Mucosa of descending colon (tissue), 3 donors: ENCODE measurements at regions not wholly inside any gene's neighbourhood (a gene's known extent, or its start where the extent isn't known, plus 50 kb on each side); places are given as distances from the start of the nearest gene placed in this dataset.

Experiments used
- ATAC-seq: fragments of 200-7000 bp; cut with Tn5 transposase; one replicate; pipeline ENCODE4 v1.9.1; 2020; ENCODE audit warnings: mild to moderate bottlenecking, moderate library complexity
- DNase-seq, 3 donors: peaks; one replicate each; pipeline ENCODE4 v3.0.0-alpha.2; 2020
- H3K36me3 ChIP-seq: fragments of 200-600 bp; one replicate; pipeline ENCODE4 v1.8.0; 2021; ENCODE audit warnings: low read depth, mild to moderate bottlenecking
- H3K4me1 ChIP-seq: fragments of 200-600 bp; one replicate; pipeline ENCODE4 v1.8.0; 2021; ENCODE audit warnings: low read depth, mild to moderate bottlenecking
- H3K4me3 ChIP-seq: fragments of 200-600 bp; one replicate; pipeline ENCODE4 v1.8.0; 2021; ENCODE audit warnings: mild to moderate bottlenecking
- H3K9me3 ChIP-seq: fragments of 200-600 bp; one replicate; pipeline ENCODE4 v1.8.0; 2021; ENCODE audit warnings: mild to moderate bottlenecking
- CTCF ChIP-seq: fragments of 200-600 bp; IDR thresholded peaks from one replicate; pipeline ENCODE4 v1.8.0; 2022; ENCODE audit warnings: antibody characterized with exemption, mild to moderate bottlenecking
- intact Hi-C, 2 donors: fragments of 100-400 bp; cut with DNase I in 1 of 2; cut with micrococcal nuclease in 1 of 2; formaldehyde crosslinking; loops; one replicate each; pipeline versions ENCODE4 v1.11.0 to v1.11.1; 2022; cut with DNase I, micrococcal nuclease
- donor health status: DM: no; HTN: no; CAD: no; lungs with moderate emphysema.
- donor health status: DM: no; HTN: no; CAD: no.
- donor health status: DM: no; HTN: yes; CAD: no.

DNA sequence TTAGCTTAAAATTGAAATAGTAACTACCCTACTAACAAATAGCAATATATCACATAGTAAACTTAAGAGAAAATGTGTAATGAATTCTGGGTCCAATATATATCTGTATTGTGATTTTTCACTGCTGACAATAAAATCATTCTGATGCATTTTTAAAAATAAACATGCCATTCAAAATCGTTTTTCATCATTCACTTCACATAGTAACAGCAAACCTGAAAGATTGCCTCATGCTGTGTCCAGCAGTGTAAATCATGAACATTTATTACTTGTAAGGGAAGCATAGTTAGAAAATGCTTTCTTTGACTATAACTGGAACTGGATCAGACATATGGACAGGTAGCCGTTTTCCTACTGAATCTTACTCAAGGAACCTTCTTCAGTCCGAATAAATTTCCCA lies 446.1 kb downstream of the UTRN start:
- ATAC-seq: no peak

GRCh38 chr6:144736763-144737162 lies 451.6 kb downstream of the UTRN start:
- ATAC-seq: no peak

More for the DNA sequence above, 446.1 kb downstream of the UTRN start:
- Histone ChIP-seq H3K36me3 (no peaks in the 10 kb centered on the region), H3K9me3 (no peaks in the 10 kb centered on the region), H3K4me3 (no peak overlapping the region), H3K4me1 (peaks cover 4% of the 10 kb centered on the region)
- no peak for DNase-seq
- intact Hi-C loops: no loop called here
- TF ChIP-seq CTCF: no peak

GRCh38 chr6:144737998-144738397 lies 452.9 kb downstream of the UTRN start:
- intact Hi-C loops: no loop called here
- Histone ChIP-seq H3K36me3 (no peaks in the 10 kb centered on the region), H3K4me1 (no peaks in the 10 kb centered on the region), H3K4me3 (no peak overlapping the region), H3K9me3 (no peaks in the 10 kb centered on the region)
- DNase-seq: no peak
- no peak for TF ChIP-seq CTCF
- ATAC-seq: no peak

More at GRCh38 chr6:144736763-144737162, 451.6 kb downstream of the UTRN start:
- TF ChIP-seq CTCF: no peak
- Histone ChIP-seq H3K4me3 (no peak overlapping the region), H3K9me3 (no peaks in the 10 kb centered on the region), H3K4me1 (no peaks in the 10 kb centered on the region), H3K36me3 (no peaks in the 10 kb centered on the region)
- intact Hi-C loops: no loop called here
- DNase-seq: no peak

GRCh38 chr6:144739873-144740272 lies 454.7 kb downstream of the UTRN start:
- no peak for ATAC-seq
- Histone ChIP-seq H3K4me3 (no peak overlapping the region), H3K36me3 (no peaks in the 10 kb centered on the region), H3K9me3 (no peaks in the 10 kb centered on the region), H3K4me1 (no peaks in the 10 kb centered on the region)
- intact Hi-C loops: no loop called here
- no peak for TF ChIP-seq CTCF
- no peak for DNase-seq

DNA sequence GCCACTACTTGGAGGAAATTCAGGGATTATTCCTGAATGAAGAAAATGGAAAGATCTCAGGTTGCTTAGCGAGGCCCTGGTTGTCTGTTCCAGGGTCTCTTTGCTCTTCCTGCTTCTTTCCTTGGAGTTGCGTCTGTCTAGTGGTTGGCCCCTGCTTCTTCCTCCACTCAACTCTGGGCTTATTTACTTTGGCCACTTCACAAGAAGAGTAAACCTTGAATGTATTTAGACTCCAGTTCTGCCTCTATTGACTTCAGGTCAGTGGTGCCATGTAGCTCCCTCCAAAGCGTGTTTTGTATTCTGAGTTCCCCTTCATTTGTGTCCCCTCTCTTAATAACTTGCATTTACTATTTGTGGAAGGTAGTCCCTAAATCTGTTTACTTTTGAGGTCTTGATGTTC lies 456.5 kb downstream of the UTRN start:
- no peak for ATAC-seq
- Histone ChIP-seq H3K36me3 (no peaks in the 10 kb centered on the region), H3K4me1 (no peaks in the 10 kb centered on the region), H3K9me3 (no peaks in the 10 kb centered on the region), H3K4me3 (no peak overlapping the region)
- DNase-seq: no peak
- no peak for TF ChIP-seq CTCF
- intact Hi-C loops: no loop called here

- DNase-seq (no peak), ATAC-seq (no peak)
- no peaks in the 10 kb centered on the region for H3K9me3 ChIP-seq
- no peaks in the 10 kb centered on the region for H3K36me3 ChIP-seq
- no peak overlapping the region for H3K4me3 ChIP-seq
- TF ChIP-seq CTCF: no peak
- no peaks in the 10 kb centered on the region for H3K4me1 ChIP-seq
- intact Hi-C loops: no loop called here
Measured at GRCh38 chr6:144742779-144743178, 457.6 kb downstream of the UTRN start.
